Kidney (tissue), 13 donors: ENCODE measurements at regions not wholly inside any gene's neighbourhood (a gene's known extent, or its start where the extent isn't known, plus 50 kb on each side); places are given as distances from the start of the nearest gene placed in this dataset.

Experiments used
- DNase-seq, 5 donors: peaks; one replicate each; pipeline ENCODE4 v3.0.0-alpha.2; 2013 to 2020
- FAIRE-seq: peaks from 2 replicates; lab custom pipeline; 2012; peaks lifted over from hg19 to GRCh38; lab: Jason Lieb, UNC
- H3K27ac ChIP-seq, 2 donors: one replicate each; pipeline ENCODE4 v1.7.0; 2013; ENCODE audit warnings: low read depth in 2 of 2, low read length in 2 of 2, inconsistent platforms in 1 of 2
- H3K27me3 ChIP-seq: one replicate; pipeline ENCODE4 v1.7.1; 2013; ENCODE audit warnings: low read length, inconsistent platforms; ENCODE audit not compliant: control insufficient read depth, insufficient read depth
- H3K36me3 ChIP-seq, 3 donors: one replicate each; pipeline versions ENCODE4 v1.7.0 to v1.7.1; 2013; ENCODE audit warnings: low read length in 3 of 3, control low read depth in 1 of 3, inconsistent platforms in 1 of 3; ENCODE audit not compliant: insufficient read depth in 3 of 3, control insufficient read depth in 2 of 3
- H3K4me1 ChIP-seq, 3 donors: one replicate each; pipeline versions ENCODE4 v1.7.0 to v1.7.1; 2013; ENCODE audit warnings: low read length in 3 of 3, inconsistent platforms in 1 of 3, low read depth in 1 of 3; ENCODE audit not compliant: control insufficient read depth in 2 of 3, insufficient read depth in 2 of 3
- H3K4me3 ChIP-seq, 3 donors: one replicate each; pipeline versions ENCODE4 v1.7.0 to v1.8.1; 2013; ENCODE audit warnings: low read length in 3 of 3, control low read depth in 1 of 3, inconsistent platforms in 1 of 3
- H3K9ac ChIP-seq, 3 donors: one replicate each; pipeline versions ENCODE4 v1.7.0 to v1.7.1; 2013; ENCODE audit warnings: low read length in 3 of 3, control low read depth in 1 of 3, inconsistent platforms in 1 of 3
- H3K9me3 ChIP-seq, 3 donors: one replicate each; pipeline versions ENCODE4 v1.7.0 to v1.7.1; 2013; ENCODE audit warnings: low read length in 3 of 3, control low read depth in 1 of 3, inconsistent platforms in 1 of 3; ENCODE audit not compliant: control insufficient read depth in 2 of 3, insufficient read depth in 1 of 3
- intact Hi-C: fragments of 100-400 bp; cut with DNase I; formaldehyde crosslinking; loops from one replicate; pipeline ENCODE4 v1.11.1; 2022
- TF ChIP-seq, protein P1 (sequence below): IDR thresholded peaks from 3 replicates; pipeline ENCODE4 v1.5.1; 2012; ENCODE audit warnings: mild to moderate bottlenecking, moderate library complexity, borderline replicate concordance; ENCODE audit not compliant: insufficient read depth; ENCODE audit errors: extremely low read depth
- donor health status: control.
- donor health status: control.
- donor health status: control.
- donor health status: control.
- donor health status: control.
- donor health status: DM: yes; HTN: yes; CAD: no.
- donor health status: Normal renal cell carcinoma (clear cell type).

DNA sequence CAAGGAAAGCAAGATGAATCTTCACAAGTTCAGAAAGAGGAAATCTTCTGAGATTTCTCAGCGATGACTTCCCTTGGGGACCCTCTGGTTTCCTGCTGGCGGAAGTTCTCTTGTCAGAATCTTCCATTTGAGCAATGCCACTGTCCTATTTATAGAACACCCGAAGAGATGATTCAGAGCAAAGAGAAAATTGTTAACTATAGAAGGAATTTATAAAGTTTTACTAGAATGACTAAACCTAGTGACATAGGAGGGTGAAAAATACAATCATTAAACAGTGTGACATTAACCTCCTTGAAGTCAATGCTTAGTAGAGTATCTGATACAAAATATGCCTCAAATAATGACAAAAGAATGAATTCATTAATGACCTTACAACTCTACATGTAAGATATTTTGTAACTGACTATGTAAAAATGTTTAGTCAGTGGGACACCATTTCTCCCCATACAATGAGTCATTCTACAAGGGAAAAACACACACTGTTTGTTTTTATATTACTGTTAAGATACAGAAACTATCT, 206.5 kb upstream of the CNTNAP2 start:
- peak in 1 of 5 donors; percentile 27 for DNase-seq
- no peak for FAIRE-seq

GRCh38 chr7:145903658-145904057, 212.9 kb upstream of the CNTNAP2 start:
- TF ChIP-seq, protein P1, sequence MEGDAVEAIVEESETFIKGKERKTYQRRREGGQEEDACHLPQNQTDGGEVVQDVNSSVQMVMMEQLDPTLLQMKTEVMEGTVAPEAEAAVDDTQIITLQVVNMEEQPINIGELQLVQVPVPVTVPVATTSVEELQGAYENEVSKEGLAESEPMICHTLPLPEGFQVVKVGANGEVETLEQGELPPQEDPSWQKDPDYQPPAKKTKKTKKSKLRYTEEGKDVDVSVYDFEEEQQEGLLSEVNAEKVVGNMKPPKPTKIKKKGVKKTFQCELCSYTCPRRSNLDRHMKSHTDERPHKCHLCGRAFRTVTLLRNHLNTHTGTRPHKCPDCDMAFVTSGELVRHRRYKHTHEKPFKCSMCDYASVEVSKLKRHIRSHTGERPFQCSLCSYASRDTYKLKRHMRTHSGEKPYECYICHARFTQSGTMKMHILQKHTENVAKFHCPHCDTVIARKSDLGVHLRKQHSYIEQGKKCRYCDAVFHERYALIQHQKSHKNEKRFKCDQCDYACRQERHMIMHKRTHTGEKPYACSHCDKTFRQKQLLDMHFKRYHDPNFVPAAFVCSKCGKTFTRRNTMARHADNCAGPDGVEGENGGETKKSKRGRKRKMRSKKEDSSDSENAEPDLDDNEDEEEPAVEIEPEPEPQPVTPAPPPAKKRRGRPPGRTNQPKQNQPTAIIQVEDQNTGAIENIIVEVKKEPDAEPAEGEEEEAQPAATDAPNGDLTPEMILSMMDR = no peak
- no peak overlapping the region for H3K9ac ChIP-seq
- intact Hi-C loops = no loop called here
- no peaks in the 10 kb centered on the region for H3K4me1 ChIP-seq
- H3K4me3 ChIP-seq = no peak overlapping the region
- no peaks in the 10 kb centered on the region for H3K36me3 ChIP-seq
- FAIRE-seq (no peak), DNase-seq (no peak)
- H3K9me3 ChIP-seq = no peaks in the 10 kb centered on the region
- no peaks in the 10 kb centered on the region for H3K27me3 ChIP-seq
- no peak overlapping the region for H3K27ac ChIP-seq

More for the DNA sequence above, 206.5 kb upstream of the CNTNAP2 start:
- Histone ChIP-seq H3K36me3 (no peaks in the 10 kb centered on the region), H3K9me3 (no peaks in the 10 kb centered on the region), H3K9ac (no peak overlapping the region), H3K27me3 (no peaks in the 10 kb centered on the region), H3K27ac (no peak overlapping the region), H3K4me3 (no peak overlapping the region), H3K4me1 (no peaks in the 10 kb centered on the region)
- intact Hi-C loops = no loop called here
- TF ChIP-seq, protein P1 = no peak

DNA sequence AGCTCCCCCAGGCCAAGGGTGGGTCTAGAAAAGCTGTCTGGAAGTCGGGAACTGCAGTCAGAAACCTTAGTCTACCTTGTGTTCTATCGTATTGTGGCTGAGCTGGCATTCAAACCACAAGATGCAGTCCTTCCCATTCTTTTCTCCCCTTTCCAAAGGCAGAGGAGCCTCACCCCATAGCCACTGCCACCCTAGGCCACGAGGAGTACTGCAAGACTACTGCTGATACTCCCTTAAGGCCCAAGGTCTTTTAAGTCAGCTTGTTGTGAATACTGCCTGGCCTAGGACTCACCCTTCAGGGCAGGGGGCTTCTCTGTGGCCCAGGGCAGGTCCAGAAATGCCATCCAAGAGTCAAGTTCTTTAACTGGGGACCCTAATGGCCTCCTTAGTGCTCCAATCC, 214.5 kb upstream of the CNTNAP2 start:
- no peak for DNase-seq
- H3K36me3 ChIP-seq = no peaks in the 10 kb centered on the region
- H3K9me3 ChIP-seq = no peaks in the 10 kb centered on the region
- no peak overlapping the region for H3K27ac ChIP-seq
- H3K27me3 ChIP-seq = no peaks in the 10 kb centered on the region
- H3K9ac ChIP-seq = no peak overlapping the region
- intact Hi-C loops = no loop called here
- TF ChIP-seq, protein P1 = no peak
- FAIRE-seq = no peak
- H3K4me3 ChIP-seq = no peak overlapping the region
- no peaks in the 10 kb centered on the region for H3K4me1 ChIP-seq

DNA sequence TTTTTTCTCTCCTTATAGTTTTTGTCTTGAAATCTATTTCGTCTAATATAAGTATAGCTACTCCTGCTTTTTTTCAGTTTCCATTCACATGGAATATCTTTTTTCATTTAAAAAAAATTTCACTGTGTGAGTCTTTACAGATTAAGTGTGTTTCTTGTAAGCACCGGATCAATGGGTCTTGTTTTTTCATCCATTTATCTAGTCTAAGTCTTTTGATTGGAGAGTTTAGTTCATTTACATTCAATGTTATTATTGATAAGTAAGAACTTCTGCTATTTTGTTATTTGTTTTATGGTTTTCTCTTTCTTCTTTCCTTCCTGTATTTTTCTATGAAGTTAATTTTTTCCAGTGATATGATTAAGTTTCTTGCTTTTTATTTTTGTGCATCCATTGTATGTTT, 216.7 kb upstream of the CNTNAP2 start:
- Histone ChIP-seq H3K36me3 (no peaks in the 10 kb centered on the region), H3K27ac (no peak overlapping the region), H3K4me3 (no peak overlapping the region), H3K27me3 (no peaks in the 10 kb centered on the region), H3K9ac (no peak overlapping the region), H3K9me3 (no peaks in the 10 kb centered on the region), H3K4me1 (no peaks in the 10 kb centered on the region)
- intact Hi-C loops = no loop called here
- TF ChIP-seq, protein P1 = no peak
- FAIRE-seq = no peak
- DNase-seq = no peak
